GM21526 (cell line): ENCODE measurements at regions not wholly inside any gene's neighbourhood (a gene's known extent, or its start where the extent isn't known, plus 50 kb on each side); places are given as distances from the start of the nearest gene placed in this dataset.

Experiments used
- ATAC-seq: cut with Tn5 transposase; IDR thresholded peaks from one replicate; pipeline ENCODE4 v1.9.1; 2021; ENCODE audit warnings: moderate library complexity; ENCODE audit not compliant: unreplicated experiment, low FRiP score

DNA sequence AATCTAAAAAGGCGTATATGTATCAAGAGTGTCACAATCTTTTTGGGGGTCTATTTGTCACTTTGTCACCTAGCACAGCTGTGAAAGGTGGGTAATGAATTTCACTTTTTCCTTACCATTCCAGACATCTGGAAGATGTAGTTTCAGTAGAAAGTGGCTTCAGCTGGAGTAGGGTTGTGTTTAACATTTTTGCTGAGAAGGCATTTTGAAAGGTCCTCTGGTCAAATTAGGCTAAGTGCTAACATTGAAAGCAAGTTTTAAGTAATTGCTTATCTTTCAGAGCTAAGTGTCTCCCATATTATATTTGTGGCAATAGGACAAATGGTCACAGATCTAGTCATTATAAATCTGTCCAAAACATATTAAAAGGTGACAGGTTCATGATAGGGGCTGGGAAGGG lies 542.1 kb upstream of the SPHKAP start:
- ATAC-seq, result no peak

GRCh38 chr2:228722311-228722710 lies 540.8 kb upstream of the SPHKAP start:
- ATAC-seq, result no peak

DNA sequence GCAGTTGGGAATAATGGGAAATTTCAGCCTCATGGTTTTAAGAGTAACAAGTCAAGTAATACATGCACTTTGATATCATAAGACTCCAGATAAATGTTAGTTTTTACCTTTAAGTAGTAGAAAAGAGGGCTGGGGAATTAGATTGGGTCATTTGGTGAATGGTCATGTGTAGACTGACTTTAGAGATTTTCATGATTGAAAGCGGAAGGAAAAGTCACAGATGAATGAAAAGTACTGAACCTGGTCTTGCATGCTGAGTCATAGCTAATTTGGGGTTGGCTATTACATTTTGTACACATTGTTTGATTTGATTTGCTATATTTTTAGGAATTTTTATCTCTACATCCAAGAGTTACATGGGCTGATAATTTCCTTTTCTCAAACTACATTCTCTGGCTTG lies 539.4 kb upstream of the SPHKAP start:
- ATAC-seq, result no peak

DNA sequence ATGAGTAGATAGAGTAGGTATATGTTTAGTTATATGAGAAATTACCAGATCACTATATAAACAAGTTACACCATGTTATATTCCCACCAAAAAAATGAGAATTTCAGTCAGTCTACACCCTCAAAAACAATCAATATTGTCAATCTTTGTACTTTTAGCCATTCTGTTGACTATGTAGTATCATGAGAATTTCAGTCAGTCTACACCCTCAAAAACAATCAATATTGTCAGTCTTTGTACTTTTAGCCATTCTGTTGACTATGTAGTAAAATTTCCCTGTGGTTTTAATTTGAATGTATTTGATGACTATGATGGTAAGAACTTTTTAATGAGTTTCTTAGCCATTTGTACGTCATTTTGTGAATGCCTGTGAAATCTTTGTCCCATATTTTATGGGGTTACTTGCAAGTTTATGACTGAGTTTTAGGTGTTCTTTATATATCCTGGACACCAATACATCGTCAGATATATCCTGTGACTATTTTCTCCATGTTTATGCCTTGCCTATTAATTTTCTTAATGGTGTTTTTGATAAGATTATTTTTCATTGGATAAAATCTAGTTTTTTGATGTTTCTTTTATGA lies 528.4 kb upstream of the SPHKAP start:
- ATAC-seq, result no peak

- ATAC-seq, result no peak
Observed at GRCh38 chr2:228707846-228708245, 526.4 kb upstream of the SPHKAP start.

- no peak for ATAC-seq
Observed at GRCh38 chr2:228705318-228705717, 523.8 kb upstream of the SPHKAP start.

DNA sequence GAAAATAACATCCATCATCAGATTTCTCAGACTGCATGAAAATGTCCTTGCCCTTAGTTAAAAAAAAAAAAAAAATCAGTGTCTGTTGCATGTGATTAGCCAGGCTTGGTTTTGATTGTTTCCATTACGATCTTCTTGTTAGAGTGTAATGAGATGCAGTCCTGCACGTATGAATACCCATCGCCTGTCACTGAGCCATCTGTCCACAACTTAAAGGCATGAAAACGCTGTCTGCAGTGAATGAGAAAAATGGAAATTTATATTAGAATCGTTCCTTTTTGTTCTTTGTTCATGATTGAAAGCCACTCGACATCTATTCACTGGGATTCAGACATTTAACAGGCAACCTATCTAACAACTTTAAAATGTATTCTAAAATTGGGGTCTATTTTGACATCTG lies 521.7 kb upstream of the SPHKAP start:
- ATAC-seq, result no peak

DNA sequence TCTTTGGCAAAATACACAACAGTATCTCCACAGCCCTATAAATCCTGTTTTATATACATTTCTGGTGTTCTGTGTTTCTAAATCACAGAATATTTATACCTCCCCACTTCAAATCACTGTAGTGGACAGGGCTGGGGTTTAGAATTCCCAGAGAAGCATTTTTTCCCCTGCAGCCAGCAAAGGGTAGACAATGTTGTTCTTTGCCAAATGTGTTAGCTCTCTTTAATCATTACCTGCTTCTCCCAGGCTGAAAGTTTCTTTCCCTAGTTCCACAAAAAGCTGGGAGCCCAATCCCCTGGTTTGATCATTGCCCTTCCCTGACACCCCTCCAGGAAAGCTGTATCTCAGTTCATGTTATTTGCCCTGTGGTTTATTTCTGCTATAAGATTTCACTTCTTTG lies 520.0 kb upstream of the SPHKAP start:
- ATAC-seq, result no peak

GRCh38 chr2:228700638-228701037 lies 519.2 kb upstream of the SPHKAP start:
- no peak for ATAC-seq

GRCh38 chr2:228699888-228700287 lies 518.4 kb upstream of the SPHKAP start:
- ATAC-seq, result no peak

DNA sequence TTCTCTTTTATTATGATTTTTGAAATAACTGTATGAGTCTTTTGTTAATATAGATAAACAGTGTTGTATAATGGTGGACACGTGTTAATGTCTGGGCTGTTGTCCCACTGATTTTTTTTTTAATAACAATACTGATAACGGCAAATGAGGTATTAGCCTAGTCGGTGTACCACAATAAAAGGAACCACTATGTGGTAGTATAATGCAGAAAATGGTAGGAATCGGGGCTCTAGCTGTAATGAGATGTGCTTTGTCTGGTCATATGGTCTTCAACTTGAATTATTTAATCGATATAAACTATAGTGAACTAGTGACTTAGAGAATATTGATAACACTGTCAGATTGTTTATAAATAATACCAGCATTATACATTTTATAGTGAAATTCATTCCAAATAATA lies 517.9 kb upstream of the SPHKAP start:
- ATAC-seq, result no peak

- no peak for ATAC-seq
Observed at GRCh38 chr2:228698963-228699362, 517.5 kb upstream of the SPHKAP start.

DNA sequence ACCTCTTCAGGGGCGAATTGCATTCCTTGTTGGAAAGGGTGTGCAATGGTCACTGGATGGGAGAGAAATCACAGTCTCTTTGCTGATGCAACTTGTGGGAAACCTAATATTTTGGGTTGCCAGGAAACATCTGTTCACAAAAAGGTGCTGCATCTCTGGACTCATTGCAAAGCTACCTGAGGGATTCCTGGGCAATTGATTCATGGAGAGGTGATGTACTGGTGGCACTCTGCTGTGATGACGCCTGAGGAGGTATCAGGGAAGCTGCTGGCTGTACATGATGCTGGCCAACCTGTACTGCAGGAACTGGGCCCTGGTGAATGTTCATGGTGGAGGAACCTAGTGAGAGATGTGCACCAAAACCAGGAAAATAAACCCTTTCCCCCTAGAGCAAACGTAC lies 516.0 kb upstream of the SPHKAP start:
- no peak for ATAC-seq

DNA sequence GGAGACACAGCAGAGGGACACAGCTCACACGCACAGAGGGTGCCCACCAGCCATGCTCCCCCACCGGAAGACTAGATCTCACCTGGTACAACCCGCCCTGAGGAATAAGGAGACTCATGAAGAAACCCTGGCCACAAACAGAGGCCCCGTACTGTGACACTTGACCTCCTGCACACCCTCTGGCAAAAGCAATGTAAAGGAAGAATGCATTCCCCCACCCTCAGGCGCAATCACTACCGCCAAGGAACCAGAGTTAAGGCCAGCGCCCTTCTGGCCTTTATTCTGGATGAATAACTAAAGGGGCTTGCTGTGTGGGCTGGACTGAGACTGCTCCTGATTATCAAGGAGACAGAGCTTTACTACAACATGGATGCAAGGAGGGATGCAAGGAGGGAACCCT lies 509.2 kb upstream of the SPHKAP start:
- no peak for ATAC-seq

GRCh38 chr2:228689053-228689452 lies 507.6 kb upstream of the SPHKAP start:
- no peak for ATAC-seq

GRCh38 chr2:228688007-228688645 lies 506.6 kb upstream of the SPHKAP start:
- no peak for ATAC-seq

GRCh38 chr2:228681979-228682378 lies 500.5 kb upstream of the SPHKAP start:
- ATAC-seq, result no peak

- ATAC-seq, result no peak
Observed at GRCh38 chr2:228681426-228681825, 499.9 kb upstream of the SPHKAP start.

DNA sequence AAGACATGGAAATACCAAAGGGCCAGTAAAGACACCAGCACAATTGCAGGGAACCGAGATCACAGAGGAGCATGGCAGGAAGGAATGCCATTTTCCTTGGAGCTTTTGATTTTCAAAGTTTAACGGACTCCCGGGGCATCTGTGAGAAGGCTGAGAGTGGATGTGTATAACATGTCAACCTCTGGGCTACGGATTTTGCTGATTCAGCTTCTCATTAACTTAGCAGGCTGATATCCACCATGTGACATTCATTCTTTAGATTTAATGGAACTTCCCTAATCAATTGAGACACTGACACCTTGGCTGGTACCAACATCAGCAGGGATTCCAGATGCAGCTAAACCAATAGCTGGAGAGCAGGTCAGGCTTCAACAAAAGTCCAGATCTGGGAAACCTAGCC lies 496.6 kb upstream of the SPHKAP start:
- no peak for ATAC-seq

DNA sequence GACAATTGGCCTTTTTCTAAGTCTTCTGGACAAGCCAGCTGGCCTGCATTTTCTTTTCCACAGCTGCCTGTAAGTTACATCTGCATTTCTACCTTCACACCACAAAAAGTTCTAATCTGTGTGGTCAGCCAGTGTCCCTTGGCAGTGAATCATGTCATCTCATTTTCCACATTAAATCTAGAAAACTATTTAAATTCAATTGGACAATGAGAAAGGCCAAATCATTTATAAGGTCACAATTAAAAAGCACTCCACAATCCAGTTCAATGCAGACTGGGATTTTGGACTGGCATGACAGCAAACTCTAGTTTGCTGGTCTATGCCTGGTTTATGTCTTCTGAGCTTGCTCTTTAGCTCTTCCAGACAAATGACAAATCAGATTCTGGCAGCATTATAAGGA lies 494.2 kb upstream of the SPHKAP start:
- ATAC-seq, result no peak

GRCh38 chr2:228675091-228675490 lies 493.6 kb upstream of the SPHKAP start:
- no peak for ATAC-seq

DNA sequence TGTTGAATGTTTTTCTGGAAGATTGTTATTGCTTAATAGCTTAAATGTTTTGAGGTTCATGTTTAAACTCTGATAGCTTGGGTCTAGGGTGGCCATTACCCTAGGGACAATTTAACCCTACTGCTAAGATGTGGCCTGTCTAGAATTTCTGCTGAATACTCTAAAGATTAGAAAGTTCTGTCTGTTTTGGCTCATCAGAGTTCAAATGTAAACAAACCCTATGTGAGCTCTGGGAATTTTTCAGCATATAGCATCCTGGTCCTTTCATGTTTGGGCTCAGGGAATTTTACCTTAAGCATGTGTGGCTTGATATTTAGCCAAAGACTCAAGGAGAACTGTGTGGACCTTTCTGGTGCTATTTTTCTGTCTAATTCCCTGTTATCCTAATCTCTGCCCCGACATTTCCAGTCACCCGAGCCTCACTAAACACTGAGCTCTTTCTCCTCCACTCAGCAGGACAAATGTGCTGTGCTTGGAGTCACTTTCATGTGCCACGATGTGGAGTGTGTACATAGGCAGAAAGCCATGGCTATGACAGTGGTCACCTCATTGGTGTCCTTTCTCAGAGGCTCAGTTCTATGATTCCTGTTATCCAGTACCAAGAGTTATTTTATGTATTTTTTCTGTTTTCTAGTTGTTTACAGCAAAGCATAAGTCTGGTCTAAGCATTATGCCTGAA lies 492.5 kb upstream of the SPHKAP start:
- no peak for ATAC-seq
